ENCODE measurements at regions not wholly inside any gene's neighbourhood (a gene's known extent, or its start where the extent isn't known, plus 50 kb on each side); places are given as distances from the start of the nearest gene placed in this dataset.
A peak's percentile ranks its signal among the peaks of the same experiment; 100 is the strongest.

- intact Hi-C loops (cut with DNase I) = no loop called here
- Histone ChIP-seq H3K4me1 (peaks cover 0 to under 1% (median 0%) of the 10 kb centered on the region in 12 donors), H3K9me3 (no peaks in the 10 kb centered on the region), H3K4me3 (no peak overlapping the region), H3K27me3 (no peaks in the 10 kb centered on the region), H3K27ac (no peak overlapping the region), H3K36me3 (no peaks in the 10 kb centered on the region)
- DNase-seq (no peak), ATAC-seq (peak in 1 of 4 donors; percentile 16)
- 37 to 52% (median 45%) methylated on average over 2 of the region's 2 CpGs for WGBS, 4 donors
- TF ChIP-seq CTCF (IDR thresholded peaks at IDR 0.05) (no peak), POLR2A (IDR thresholded peaks at IDR 0.05) (no peak)
Measured at GRCh38 chr5:91950328-91950727, 567.2 kb upstream of the ARRDC3 start.

GRCh38 chr5:91946870-91947269, 563.8 kb upstream of the ARRDC3 start:
- ATAC-seq (no peak), DNase-seq (no peak)
- Histone ChIP-seq H3K4me3 (no peak overlapping the region), H3K4me1 (no peaks in the 10 kb centered on the region), H3K27ac (no peak overlapping the region), H3K27me3 (no peaks in the 10 kb centered on the region), H3K9me3 (no peaks in the 10 kb centered on the region), H3K36me3 (no peaks in the 10 kb centered on the region)
- 64 to 70% (median 70%) methylated on average over 4 of the region's 4 CpGs for WGBS, 4 donors
- intact Hi-C loops (cut with DNase I) = no loop called here
- TF ChIP-seq POLR2A (IDR thresholded peaks at IDR 0.05) = no peak
- no peak for TF ChIP-seq CTCF (IDR thresholded peaks at IDR 0.05)

GRCh38 chr5:91941588-91941987, 558.5 kb upstream of the ARRDC3 start:
- no peak for ATAC-seq
- no peak overlapping the region for H3K4me3 ChIP-seq
- 61 to 68% (median 66%) methylated on average over 1 of the region's 1 CpG for WGBS, 4 donors
- DNase-seq = no peak
- intact Hi-C loops (cut with DNase I) = no loop called here
- H3K36me3 ChIP-seq = no peaks in the 10 kb centered on the region
- TF ChIP-seq POLR2A (IDR thresholded peaks at IDR 0.05) (no peak), CTCF (IDR thresholded peaks at IDR 0.05) (no peak)
- no peak overlapping the region for H3K27ac ChIP-seq
- no peaks in the 10 kb centered on the region for H3K4me1 ChIP-seq
- no peaks in the 10 kb centered on the region for H3K27me3 ChIP-seq
- H3K9me3 ChIP-seq = peaks cover 0 to 2% (median 0%) of the 10 kb centered on the region in 12 donors

DNA sequence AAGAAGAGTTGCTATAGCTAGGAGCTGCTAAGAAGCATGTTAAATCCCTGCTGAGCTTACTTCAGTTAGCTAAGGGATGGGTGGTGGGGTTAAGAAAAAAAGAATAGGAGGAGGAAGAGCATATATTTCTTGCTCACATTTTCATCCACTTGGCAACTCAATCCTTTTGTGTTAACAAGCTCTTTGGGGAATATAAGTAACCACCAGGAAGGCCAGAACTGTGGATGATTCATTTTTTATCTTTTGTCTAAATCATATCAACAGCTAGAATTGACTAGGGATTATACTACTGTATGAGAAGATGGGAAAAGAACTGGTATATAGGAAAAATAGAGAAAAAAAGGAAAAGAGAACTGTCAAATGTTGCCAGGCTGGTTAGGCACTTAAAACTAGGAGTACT, 555.3 kb upstream of the ARRDC3 start:
- H3K4me3 ChIP-seq = no peak overlapping the region
- no peak overlapping the region for H3K27ac ChIP-seq
- H3K4me1 ChIP-seq = no peaks in the 10 kb centered on the region
- intact Hi-C loops (cut with DNase I) = no loop called here
- no peak for TF ChIP-seq CTCF (IDR thresholded peaks at IDR 0.05)
- no peak for TF ChIP-seq POLR2A (IDR thresholded peaks at IDR 0.05)
- peaks cover 0 to 5% (median 0%) of the 10 kb centered on the region in 12 donors for H3K9me3 ChIP-seq
- H3K36me3 ChIP-seq = no peaks in the 10 kb centered on the region
- no peak for DNase-seq
- no peaks in the 10 kb centered on the region for H3K27me3 ChIP-seq
- no peak for ATAC-seq

All from heart left ventricle (tissue), 16 donors.